ENCODE measurements at regions not wholly inside any gene's neighbourhood (a gene's known extent, or its start where the extent isn't known, plus 50 kb on each side); places are given as distances from the start of the nearest gene placed in this dataset.

DNA sequence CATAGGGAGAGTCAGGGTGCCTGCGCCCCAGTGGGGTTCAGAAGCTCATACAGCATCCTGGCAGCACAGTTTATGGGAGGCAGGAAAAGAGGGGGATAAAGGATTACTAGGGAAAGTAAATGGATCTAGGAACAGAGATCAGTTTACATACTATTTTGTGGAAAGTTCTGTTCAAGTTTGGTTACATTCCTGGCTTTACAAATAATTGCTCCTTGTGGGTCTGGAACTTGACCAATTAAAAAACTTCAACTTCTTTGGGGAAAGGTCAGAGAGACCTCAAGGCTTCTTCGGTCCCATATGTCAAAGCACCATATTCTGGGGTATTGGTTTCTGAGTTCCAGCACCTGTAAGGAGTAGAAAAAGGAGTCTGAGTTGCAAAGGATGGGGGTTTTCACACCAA lies 64.1 kb downstream of the ZDHHC19 start:
- TF ChIP-seq, protein P1, sequence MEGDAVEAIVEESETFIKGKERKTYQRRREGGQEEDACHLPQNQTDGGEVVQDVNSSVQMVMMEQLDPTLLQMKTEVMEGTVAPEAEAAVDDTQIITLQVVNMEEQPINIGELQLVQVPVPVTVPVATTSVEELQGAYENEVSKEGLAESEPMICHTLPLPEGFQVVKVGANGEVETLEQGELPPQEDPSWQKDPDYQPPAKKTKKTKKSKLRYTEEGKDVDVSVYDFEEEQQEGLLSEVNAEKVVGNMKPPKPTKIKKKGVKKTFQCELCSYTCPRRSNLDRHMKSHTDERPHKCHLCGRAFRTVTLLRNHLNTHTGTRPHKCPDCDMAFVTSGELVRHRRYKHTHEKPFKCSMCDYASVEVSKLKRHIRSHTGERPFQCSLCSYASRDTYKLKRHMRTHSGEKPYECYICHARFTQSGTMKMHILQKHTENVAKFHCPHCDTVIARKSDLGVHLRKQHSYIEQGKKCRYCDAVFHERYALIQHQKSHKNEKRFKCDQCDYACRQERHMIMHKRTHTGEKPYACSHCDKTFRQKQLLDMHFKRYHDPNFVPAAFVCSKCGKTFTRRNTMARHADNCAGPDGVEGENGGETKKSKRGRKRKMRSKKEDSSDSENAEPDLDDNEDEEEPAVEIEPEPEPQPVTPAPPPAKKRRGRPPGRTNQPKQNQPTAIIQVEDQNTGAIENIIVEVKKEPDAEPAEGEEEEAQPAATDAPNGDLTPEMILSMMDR (IDR thresholded peaks at IDR 0.05) = no peak
- Histone ChIP-seq H3K9me3 (ENCODE audit: control insufficient read depth, insufficient read depth, low read length) (no peaks in the 10 kb centered on the region), H3K27me3 (ENCODE audit: control insufficient read depth, insufficient read depth, low read length) (no peaks in the 10 kb centered on the region), H3K36me3 (ENCODE audit: control insufficient read depth, insufficient read depth, low read length) (no peaks in the 10 kb centered on the region), H3K4me1 (ENCODE audit: control insufficient read depth, insufficient read depth, low read length) (peaks cover 27% of the 10 kb centered on the region), H3K27ac (ENCODE audit: low read length) (no peak overlapping the region), H3K4me3 (ENCODE audit: low read length) (no peak overlapping the region)
- no peaks in the 10 kb centered on the region for H3K36me3 Mint-ChIP-seq
- H3K27me3 Mint-ChIP-seq (ENCODE audit: low read depth in 2 of 2) = no peaks in the 10 kb centered on the region
- no peak overlapping the region for H3K27ac Mint-ChIP-seq
- intact Hi-C loops (cut with micrococcal nuclease) = no loop called here
- H3K4me3 Mint-ChIP-seq = no peak overlapping the region
- ATAC-seq (no peak), DNase-seq (no peak)
- WGBS (ENCODE audit: insufficient coverage) = 100% methylated on average over 2 of the region's 2 CpGs
- H3K4me1 Mint-ChIP-seq = peaks cover 17 to 18% of the 10 kb centered on the region in 2 donors
- H3K9me3 Mint-ChIP-seq = no peaks in the 10 kb centered on the region

DNA sequence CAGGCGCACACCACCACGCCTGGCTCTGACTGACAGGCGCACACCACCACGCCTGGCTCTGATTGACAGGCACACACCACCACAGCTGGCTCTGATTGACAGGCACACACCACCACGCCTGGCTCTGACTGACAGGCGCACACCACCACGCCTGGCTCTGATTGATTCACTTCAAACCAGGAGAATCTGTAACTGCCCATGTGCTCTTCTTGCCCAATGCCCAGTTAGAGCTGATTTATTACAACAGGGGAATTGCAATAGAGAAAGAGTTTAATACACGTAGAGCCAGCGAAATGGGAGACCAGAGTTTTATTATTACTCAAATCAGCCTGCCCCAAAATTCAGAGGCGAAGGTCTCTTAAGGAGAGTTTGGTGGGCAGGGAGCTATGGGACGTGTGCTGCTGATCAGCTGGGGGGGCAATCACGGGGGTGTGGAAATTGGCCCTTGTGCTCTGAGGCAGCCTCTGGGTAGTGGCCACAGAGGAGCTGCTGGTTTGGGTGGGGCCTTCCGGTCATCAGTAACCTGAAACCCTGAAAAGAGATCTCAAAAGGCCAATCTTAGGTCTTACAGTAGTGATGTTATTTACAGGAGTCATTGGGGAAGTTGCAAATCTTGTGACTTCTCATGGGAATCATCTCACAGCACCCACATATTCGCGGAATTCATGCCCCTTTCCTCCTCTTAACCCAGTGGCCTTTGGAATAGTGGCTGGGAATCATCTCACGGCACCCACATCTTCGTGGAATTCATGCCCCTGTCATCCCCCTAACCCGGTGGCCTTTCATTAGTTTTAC lies 63.8 kb upstream of the TFRC start:
- Histone ChIP-seq H3K36me3 (ENCODE audit: control insufficient read depth, insufficient read depth, low read length) (no peaks in the 10 kb centered on the region), H3K27me3 (ENCODE audit: control insufficient read depth, insufficient read depth, low read length) (no peaks in the 10 kb centered on the region), H3K27ac (ENCODE audit: low read length) (no peak overlapping the region), H3K4me1 (ENCODE audit: control insufficient read depth, insufficient read depth, low read length) (peaks cover 31% of the 10 kb centered on the region), H3K9me3 (ENCODE audit: control insufficient read depth, insufficient read depth, low read length) (no peaks in the 10 kb centered on the region), H3K4me3 (ENCODE audit: low read length) (no peak overlapping the region)
- Mint-ChIP-seq H3K27me3 (ENCODE audit: low read depth in 2 of 2) (peaks cover 0 to 2% of the 10 kb centered on the region in 2 donors), H3K36me3 (no peaks in the 10 kb centered on the region), H3K4me3 (no peak overlapping the region), H3K9me3 (no peaks in the 10 kb centered on the region), H3K4me1 (peaks cover 17 to 18% of the 10 kb centered on the region in 2 donors), H3K27ac (no peak overlapping the region)
- ATAC-seq (no peak), DNase-seq (no peak)
- intact Hi-C loops (cut with micrococcal nuclease) = no loop called here
- WGBS (ENCODE audit: insufficient coverage) = 91% methylated on average over 14 of the region's 18 CpGs
- TF ChIP-seq, protein P1 (IDR thresholded peaks at IDR 0.05) = no peak

DNA sequence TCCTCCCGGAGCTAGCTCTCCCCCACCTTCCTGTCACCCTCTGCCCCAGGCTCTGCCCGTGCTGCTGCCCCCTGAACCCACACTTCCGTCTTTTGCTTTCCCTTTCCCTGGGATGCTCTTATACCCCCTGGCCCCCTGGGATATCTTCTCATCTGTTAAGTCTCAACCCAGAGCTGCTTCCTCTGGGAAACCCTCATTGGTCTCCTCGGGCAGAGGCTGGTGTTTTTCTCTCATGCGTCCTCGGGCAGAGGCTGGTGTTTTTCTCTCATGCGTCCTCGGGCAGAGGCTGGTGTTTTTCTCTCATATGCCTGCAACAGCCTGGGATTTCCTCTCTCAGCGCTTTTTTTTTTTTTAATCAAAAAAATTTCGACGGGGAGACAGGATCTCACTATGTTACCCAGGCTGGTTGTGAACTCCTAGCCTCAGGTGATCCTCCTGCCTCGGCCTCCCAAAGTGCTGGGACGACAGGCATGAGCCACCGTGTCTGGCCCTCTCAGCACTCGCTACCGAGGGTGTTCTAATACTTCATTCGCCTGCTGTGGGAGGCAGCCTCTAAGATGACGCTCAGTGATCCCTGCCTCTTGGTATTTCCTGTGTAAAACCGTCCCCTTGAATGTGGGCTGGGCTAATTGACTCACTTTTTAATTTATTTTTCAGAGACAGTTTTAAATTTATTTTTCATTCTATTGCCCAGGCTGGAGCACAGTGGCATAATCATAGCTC lies 62.7 kb upstream of the TFRC start:
- intact Hi-C loops (cut with micrococcal nuclease) = no loop called here
- Mint-ChIP-seq H3K4me1 (peaks cover 17 to 18% of the 10 kb centered on the region in 2 donors), H3K4me3 (peak overlapping the region; percentile 85), H3K36me3 (no peaks in the 10 kb centered on the region), H3K27ac (peak overlapping the region; percentile 79 to 88), H3K9me3 (no peaks in the 10 kb centered on the region), H3K27me3 (ENCODE audit: low read depth in 2 of 2) (peaks cover 0 to 2% of the 10 kb centered on the region in 2 donors)
- H3K4me1 ChIP-seq (ENCODE audit: control insufficient read depth, insufficient read depth, low read length) = peaks cover 34% of the 10 kb centered on the region
- no peaks in the 10 kb centered on the region for H3K27me3 ChIP-seq (ENCODE audit: control insufficient read depth, insufficient read depth, low read length)
- 57% methylated on average over 19 of the region's 19 CpGs for WGBS (ENCODE audit: insufficient coverage)
- no peaks in the 10 kb centered on the region for H3K9me3 ChIP-seq (ENCODE audit: control insufficient read depth, insufficient read depth, low read length)
- DNase-seq (peak; percentile 33 to 67), ATAC-seq (peak; percentile 87 to 100 (median 99))
- H3K36me3 ChIP-seq (ENCODE audit: control insufficient read depth, insufficient read depth, low read length) = no peaks in the 10 kb centered on the region
- TF ChIP-seq, protein P1 (IDR thresholded peaks at IDR 0.05) = no peak
- H3K4me3 ChIP-seq (ENCODE audit: low read length) = no peak overlapping the region
- no peak overlapping the region for H3K27ac ChIP-seq (ENCODE audit: low read length)
